ENCODE measurements at regions not wholly inside any gene's neighbourhood (a gene's known extent, or its start where the extent isn't known, plus 50 kb on each side); places are given as distances from the start of the nearest gene placed in this dataset.
"Not testable (repeated sequence)": the region's sequence is repeated elsewhere in the genome, so short reads cannot be mapped to it uniquely, and the experiment has no call there.

GRCh38 chr5:156208271-156208670, 118.7 kb upstream of the SGCD start:
- H3K4me1 Mint-ChIP-seq (ENCODE audit: low read depth, unreplicated experiment): no peaks in the 10 kb centered on the region
- no peak overlapping the region for H3K4me3 Mint-ChIP-seq (ENCODE audit: unreplicated experiment)
- H3K9me3 Mint-ChIP-seq (ENCODE audit: unreplicated experiment): no peaks in the 10 kb centered on the region
- H3K27ac Mint-ChIP-seq (ENCODE audit: unreplicated experiment): no peak overlapping the region
- no peaks in the 10 kb centered on the region for H3K36me3 Mint-ChIP-seq (ENCODE audit: unreplicated experiment)
- H3K27me3 Mint-ChIP-seq (ENCODE audit: unreplicated experiment): no peaks in the 10 kb centered on the region
- DNase-seq: no peak
- no peak for TF ChIP-seq CTCF (IDR thresholded peaks at IDR 0.05; ENCODE audit: partially characterized antibody, unreplicated experiment)

- Mint-ChIP-seq H3K27ac (ENCODE audit: unreplicated experiment) (no peak overlapping the region), H3K27me3 (ENCODE audit: unreplicated experiment) (no peaks in the 10 kb centered on the region), H3K36me3 (ENCODE audit: unreplicated experiment) (peaks cover 5% of the 10 kb centered on the region), H3K4me3 (ENCODE audit: unreplicated experiment) (no peak overlapping the region), H3K4me1 (ENCODE audit: low read depth, unreplicated experiment) (peaks cover 14% of the 10 kb centered on the region), H3K9me3 (ENCODE audit: unreplicated experiment) (peaks cover 5% of the 10 kb centered on the region)
- TF ChIP-seq CTCF (IDR thresholded peaks at IDR 0.05; ENCODE audit: partially characterized antibody, unreplicated experiment): no peak
- no peak for DNase-seq
These were observed 108.4 kb upstream of the SGCD start for GRCh38 chr5:156218367-156219158.

GRCh38 chr5:156219483-156220005, 107.4 kb upstream of the SGCD start:
- no peak for TF ChIP-seq CTCF (IDR thresholded peaks at IDR 0.05; ENCODE audit: partially characterized antibody, unreplicated experiment)
- Mint-ChIP-seq H3K9me3 (ENCODE audit: unreplicated experiment) (peaks cover 5% of the 10 kb centered on the region), H3K27me3 (ENCODE audit: unreplicated experiment) (no peaks in the 10 kb centered on the region), H3K4me1 (ENCODE audit: low read depth, unreplicated experiment) (peaks cover 14% of the 10 kb centered on the region), H3K27ac (ENCODE audit: unreplicated experiment) (no peak overlapping the region), H3K36me3 (ENCODE audit: unreplicated experiment) (no peaks in the 10 kb centered on the region), H3K4me3 (ENCODE audit: unreplicated experiment) (no peak overlapping the region)
- DNase-seq: no peak

GRCh38 chr5:156221816-156222215, 105.1 kb upstream of the SGCD start:
- Mint-ChIP-seq H3K36me3 (ENCODE audit: unreplicated experiment) (no peaks in the 10 kb centered on the region), H3K4me3 (ENCODE audit: unreplicated experiment) (no peak overlapping the region), H3K9me3 (ENCODE audit: unreplicated experiment) (peaks cover 5% of the 10 kb centered on the region), H3K27ac (ENCODE audit: unreplicated experiment) (no peak overlapping the region), H3K27me3 (ENCODE audit: unreplicated experiment) (no peaks in the 10 kb centered on the region), H3K4me1 (ENCODE audit: low read depth, unreplicated experiment) (peaks cover 14% of the 10 kb centered on the region)
- no peak for TF ChIP-seq CTCF (IDR thresholded peaks at IDR 0.05; ENCODE audit: partially characterized antibody, unreplicated experiment)
- no peak for DNase-seq

- no peak overlapping the region for H3K4me3 Mint-ChIP-seq (ENCODE audit: unreplicated experiment)
- no peak for DNase-seq
- H3K36me3 Mint-ChIP-seq (ENCODE audit: unreplicated experiment): no peaks in the 10 kb centered on the region
- no peaks in the 10 kb centered on the region for H3K27me3 Mint-ChIP-seq (ENCODE audit: unreplicated experiment)
- H3K9me3 Mint-ChIP-seq (ENCODE audit: unreplicated experiment): peaks cover 6% of the 10 kb centered on the region
- TF ChIP-seq CTCF (IDR thresholded peaks at IDR 0.05; ENCODE audit: partially characterized antibody, unreplicated experiment): no peak
- peaks cover 14% of the 10 kb centered on the region for H3K4me1 Mint-ChIP-seq (ENCODE audit: low read depth, unreplicated experiment)
- no peak overlapping the region for H3K27ac Mint-ChIP-seq (ENCODE audit: unreplicated experiment)
These were observed 103.4 kb upstream of the SGCD start for GRCh38 chr5:156223547-156223946.

- not testable (repeated sequence) for H3K27me3 Mint-ChIP-seq (ENCODE audit: unreplicated experiment); H3K4me3 Mint-ChIP-seq (ENCODE audit: unreplicated experiment); H3K27ac Mint-ChIP-seq (ENCODE audit: unreplicated experiment); DNase-seq; H3K36me3 Mint-ChIP-seq (ENCODE audit: unreplicated experiment); H3K9me3 Mint-ChIP-seq (ENCODE audit: unreplicated experiment)
- H3K4me1 Mint-ChIP-seq (ENCODE audit: low read depth, unreplicated experiment): peaks cover 11% of the 10 kb centered on the region
These were observed 100.5 kb upstream of the SGCD start for GRCh38 chr5:156226485-156226884.
